ENCODE measurements at regions not wholly inside any gene's neighbourhood (a gene's known extent, or its start where the extent isn't known, plus 50 kb on each side); places are given as distances from the start of the nearest gene placed in this dataset.

- Histone ChIP-seq H3K27ac (ENCODE audit: low read length) (no peak overlapping the region), H3K27me3 (ENCODE audit: low read depth, low read length) (peaks cover 10% of the 10 kb centered on the region), H3K4me2 (ENCODE audit: low read length) (no peak overlapping the region), H4K20me1 (ENCODE audit: insufficient read depth, low read length) (no peaks in the 10 kb centered on the region), H2AFZ (ENCODE audit: low read depth, low read length) (no peak overlapping the region), H3K9ac (ENCODE audit: low read length) (no peak overlapping the region), H3K4me1 (ENCODE audit: low read length) (no peaks in the 10 kb centered on the region), H3K36me3 (replicated peaks; ENCODE audit: low read depth, low read length) (no peaks in the 10 kb centered on the region), H3K79me2 (ENCODE audit: low read length) (no peaks in the 10 kb centered on the region), H3K9me3 (ENCODE audit: insufficient read depth, low read length) (no peaks in the 10 kb centered on the region), H3K4me3 (ENCODE audit: low read length) (no peak overlapping the region)
- no peak for TF ChIP-seq CTCF (IDR thresholded peaks at IDR 0.05; ENCODE audit: low read depth, low read length)
- no peak for TF ChIP-seq EZH2phosphoT487 (IDR thresholded peaks at IDR 0.05; ENCODE audit: low read depth)
These were observed 74.4 kb upstream of the MAP1LC3B2 start for GRCh38 chr12:116484807-116485206.

- H2AFZ ChIP-seq (ENCODE audit: low read depth, low read length) = no peak overlapping the region
- H3K4me1 ChIP-seq (ENCODE audit: low read length) = no peaks in the 10 kb centered on the region
- no peaks in the 10 kb centered on the region for H3K79me2 ChIP-seq (ENCODE audit: low read length)
- no peak overlapping the region for H3K9ac ChIP-seq (ENCODE audit: low read length)
- no peaks in the 10 kb centered on the region for H3K27me3 ChIP-seq (ENCODE audit: low read depth, low read length)
- no peak overlapping the region for H3K27ac ChIP-seq (ENCODE audit: low read length)
- no peaks in the 10 kb centered on the region for H4K20me1 ChIP-seq (ENCODE audit: insufficient read depth, low read length)
- no peaks in the 10 kb centered on the region for H3K9me3 ChIP-seq (ENCODE audit: insufficient read depth, low read length)
- TF ChIP-seq EZH2phosphoT487 (IDR thresholded peaks at IDR 0.05; ENCODE audit: low read depth) = no peak
- no peak for TF ChIP-seq CTCF (IDR thresholded peaks at IDR 0.05; ENCODE audit: low read depth, low read length)
- no peaks in the 10 kb centered on the region for H3K36me3 ChIP-seq (replicated peaks; ENCODE audit: low read depth, low read length)
- H3K4me3 ChIP-seq (ENCODE audit: low read length) = no peak overlapping the region
- H3K4me2 ChIP-seq (ENCODE audit: low read length) = no peak overlapping the region
These were observed 70.1 kb upstream of the MAP1LC3B2 start for GRCh38 chr12:116489116-116489515.

GRCh38 chr12:116490471-116490870, 68.7 kb upstream of the MAP1LC3B2 start:
- no peak overlapping the region for H3K9ac ChIP-seq (ENCODE audit: low read length)
- H2AFZ ChIP-seq (ENCODE audit: low read depth, low read length) = no peak overlapping the region
- H3K4me2 ChIP-seq (ENCODE audit: low read length) = no peak overlapping the region
- no peaks in the 10 kb centered on the region for H3K27me3 ChIP-seq (ENCODE audit: low read depth, low read length)
- no peaks in the 10 kb centered on the region for H3K4me1 ChIP-seq (ENCODE audit: low read length)
- no peak for TF ChIP-seq CTCF (IDR thresholded peaks at IDR 0.05; ENCODE audit: low read depth, low read length)
- no peak for TF ChIP-seq EZH2phosphoT487 (IDR thresholded peaks at IDR 0.05; ENCODE audit: low read depth)
- H3K36me3 ChIP-seq (replicated peaks; ENCODE audit: low read depth, low read length) = no peaks in the 10 kb centered on the region
- no peak overlapping the region for H3K4me3 ChIP-seq (ENCODE audit: low read length)
- H3K79me2 ChIP-seq (ENCODE audit: low read length) = no peaks in the 10 kb centered on the region
- H3K9me3 ChIP-seq (ENCODE audit: insufficient read depth, low read length) = no peaks in the 10 kb centered on the region
- no peaks in the 10 kb centered on the region for H4K20me1 ChIP-seq (ENCODE audit: insufficient read depth, low read length)
- no peak overlapping the region for H3K27ac ChIP-seq (ENCODE audit: low read length)

- no peaks in the 10 kb centered on the region for H3K36me3 ChIP-seq (replicated peaks; ENCODE audit: low read depth, low read length)
- H3K4me1 ChIP-seq (ENCODE audit: low read length) = no peaks in the 10 kb centered on the region
- H4K20me1 ChIP-seq (ENCODE audit: insufficient read depth, low read length) = no peaks in the 10 kb centered on the region
- H3K27ac ChIP-seq (ENCODE audit: low read length) = no peak overlapping the region
- H3K9ac ChIP-seq (ENCODE audit: low read length) = no peak overlapping the region
- H2AFZ ChIP-seq (ENCODE audit: low read depth, low read length) = no peak overlapping the region
- H3K4me2 ChIP-seq (ENCODE audit: low read length) = no peak overlapping the region
- H3K79me2 ChIP-seq (ENCODE audit: low read length) = no peaks in the 10 kb centered on the region
- no peaks in the 10 kb centered on the region for H3K9me3 ChIP-seq (ENCODE audit: insufficient read depth, low read length)
- no peak overlapping the region for H3K4me3 ChIP-seq (ENCODE audit: low read length)
- no peak for TF ChIP-seq CTCF (IDR thresholded peaks at IDR 0.05; ENCODE audit: low read depth, low read length)
- no peak for TF ChIP-seq EZH2phosphoT487 (IDR thresholded peaks at IDR 0.05; ENCODE audit: low read depth)
- H3K27me3 ChIP-seq (ENCODE audit: low read depth, low read length) = no peaks in the 10 kb centered on the region
These were observed 66.4 kb upstream of the MAP1LC3B2 start for GRCh38 chr12:116492703-116493324.

All from OCI-LY3 (cell line).